Cardiac muscle cell (in vitro differentiated cells and primary cell): ENCODE measurements at regions not wholly inside any gene's neighbourhood (a gene's known extent, or its start where the extent isn't known, plus 50 kb on each side); places are given as distances from the start of the nearest gene placed in this dataset.
"Not testable (repeated sequence)": the region's sequence is repeated elsewhere in the genome, so short reads cannot be mapped to it uniquely, and the experiment has no call there.

Experiments used
- DNase-seq, 2 donors: peaks; one replicate each; pipeline versions ENCODE4 v3.0.0 to v3.0.0-alpha.2; 2010 to 2017; ENCODE audit warnings: low read depth in 1 of 2, low spot score in 1 of 2
- H3K27ac ChIP-seq: fragments of 200-600 bp; sonication (generic); 2 replicates; pipeline ENCODE4 v1.5.1; 2016
- H3K27me3 ChIP-seq: fragments of 200-600 bp; sonication (generic); 2 replicates; pipeline ENCODE4 v1.6.0; 2016; ENCODE audit warnings: control low read depth
- H3K36me3 ChIP-seq: fragments of 200-600 bp; sonication (generic); 2 replicates; pipeline ENCODE4 v1.5.1; 2016; ENCODE audit warnings: control low read depth
- H3K4me1 ChIP-seq: fragments of 200-600 bp; sonication (generic); 2 replicates; pipeline ENCODE4 v1.8.1; 2017; ENCODE audit warnings: low read depth, mild to moderate bottlenecking, mixed run types
- H3K4me3 ChIP-seq: fragments of 200-600 bp; sonication (generic); 2 replicates; pipeline ENCODE4 v1.5.1; 2016; ENCODE audit warnings: mild to moderate bottlenecking
- H3K9me3 ChIP-seq: fragments of 200-600 bp; sonication (generic); 2 replicates; pipeline ENCODE4 v1.5.1; 2017; ENCODE audit warnings: low read depth, mild to moderate bottlenecking, control low read depth
- CTCF ChIP-seq: IDR thresholded peaks from 2 replicates; pipeline ENCODE4 v1.5.1; 2012; ENCODE audit warnings: low read depth, mild to moderate bottlenecking, low read length

- no peak for TF ChIP-seq CTCF
- Histone ChIP-seq H3K27ac (no peak overlapping the region), H3K4me1 (peaks cover 4% of the 10 kb centered on the region), H3K36me3 (no peaks in the 10 kb centered on the region), H3K4me3 (no peak overlapping the region), H3K9me3 (no peaks in the 10 kb centered on the region), H3K27me3 (no peaks in the 10 kb centered on the region)
- DNase-seq = no peak
Observed at GRCh38 chr18:5709476-5710095, 165.8 kb upstream of the EPB41L3 start.

GRCh38 chr18:5707586-5707985 lies 163.8 kb upstream of the EPB41L3 start:
- no peaks in the 10 kb centered on the region for H3K9me3 ChIP-seq
- no peak overlapping the region for H3K4me3 ChIP-seq
- H3K36me3 ChIP-seq = no peaks in the 10 kb centered on the region
- H3K27me3 ChIP-seq = no peaks in the 10 kb centered on the region
- DNase-seq = no peak
- no peak for TF ChIP-seq CTCF
- no peak overlapping the region for H3K27ac ChIP-seq
- H3K4me1 ChIP-seq = peaks cover 4% of the 10 kb centered on the region

- Histone ChIP-seq H3K27ac (no peak overlapping the region), H3K4me3 (no peak overlapping the region), H3K36me3 (no peaks in the 10 kb centered on the region), H3K27me3 (no peaks in the 10 kb centered on the region), H3K4me1 (peaks cover 4% of the 10 kb centered on the region), H3K9me3 (no peaks in the 10 kb centered on the region)
- DNase-seq = no peak
- no peak for TF ChIP-seq CTCF
Observed at GRCh38 chr18:5705393-5705792, 161.6 kb upstream of the EPB41L3 start.

- TF ChIP-seq CTCF = no peak
- no peak overlapping the region for H3K27ac ChIP-seq
- H3K36me3 ChIP-seq = no peaks in the 10 kb centered on the region
- DNase-seq = no peak
- H3K4me1 ChIP-seq = no peaks in the 10 kb centered on the region
- no peak overlapping the region for H3K4me3 ChIP-seq
- H3K9me3 ChIP-seq = no peaks in the 10 kb centered on the region
- no peaks in the 10 kb centered on the region for H3K27me3 ChIP-seq
Observed at GRCh38 chr18:5704847-5705246, 161.1 kb upstream of the EPB41L3 start.

- H3K9me3 ChIP-seq, H3K4me1 ChIP-seq, H3K27me3 ChIP-seq, DNase-seq, H3K36me3 ChIP-seq, H3K4me3 ChIP-seq, H3K27ac ChIP-seq: not testable (repeated sequence)
Observed at GRCh38 chr18:5702016-5702415, 158.2 kb upstream of the EPB41L3 start.

GRCh38 chr18:5693699-5694294 lies 150.0 kb upstream of the EPB41L3 start:
- Histone ChIP-seq H3K27ac (no peak overlapping the region), H3K9me3 (no peaks in the 10 kb centered on the region), H3K27me3 (no peaks in the 10 kb centered on the region), H3K36me3 (no peaks in the 10 kb centered on the region), H3K4me1 (no peaks in the 10 kb centered on the region), H3K4me3 (no peak overlapping the region)
- DNase-seq = peak in 1 of 2 donors; percentile 33
- no peak for TF ChIP-seq CTCF
